ENCODE measurements at regions not wholly inside any gene's neighbourhood (a gene's known extent, or its start where the extent isn't known, plus 50 kb on each side); places are given as distances from the start of the nearest gene placed in this dataset.

GRCh38 chr4:179112441-179113170 lies 1670.4 kb upstream of the AGA start:
- TF ChIP-seq CTCF (IDR thresholded peaks at IDR 0.05; ENCODE audit: insufficient read depth, low read length, poor library complexity, severe bottlenecking), result no peak
- Histone ChIP-seq H3K36me3 (ENCODE audit: control insufficient read depth, insufficient read depth, low read length) (no peaks in the 10 kb centered on the region), H3K27me3 (replicated peaks; ENCODE audit: control insufficient read depth, insufficient read depth, low read length) (no peaks in the 10 kb centered on the region), H3K4me3 (replicated peaks; ENCODE audit: low read depth, low read length) (no peak overlapping the region)
- no peak for DNase-seq (ENCODE audit: extremely low read depth, insufficient read length)

- Histone ChIP-seq H3K36me3 (ENCODE audit: control insufficient read depth, insufficient read depth, low read length) (no peaks in the 10 kb centered on the region), H3K4me3 (replicated peaks; ENCODE audit: low read depth, low read length) (no peak overlapping the region), H3K27me3 (replicated peaks; ENCODE audit: control insufficient read depth, insufficient read depth, low read length) (no peaks in the 10 kb centered on the region)
- no peak for TF ChIP-seq CTCF (IDR thresholded peaks at IDR 0.05; ENCODE audit: insufficient read depth, low read length, poor library complexity, severe bottlenecking)
- no peak for DNase-seq (ENCODE audit: extremely low read depth, insufficient read length)
These were observed 1672.4 kb upstream of the AGA start for GRCh38 chr4:179114615-179115014.

GRCh38 chr4:179116011-179116410 lies 1673.8 kb upstream of the AGA start:
- H3K4me3 ChIP-seq (replicated peaks; ENCODE audit: low read depth, low read length), result no peak overlapping the region
- TF ChIP-seq CTCF (IDR thresholded peaks at IDR 0.05; ENCODE audit: insufficient read depth, low read length, poor library complexity, severe bottlenecking), result no peak
- no peak for DNase-seq (ENCODE audit: extremely low read depth, insufficient read length)
- no peaks in the 10 kb centered on the region for H3K27me3 ChIP-seq (replicated peaks; ENCODE audit: control insufficient read depth, insufficient read depth, low read length)
- H3K36me3 ChIP-seq (ENCODE audit: control insufficient read depth, insufficient read depth, low read length), result no peaks in the 10 kb centered on the region

- Histone ChIP-seq H3K4me3 (replicated peaks; ENCODE audit: low read depth, low read length) (no peak overlapping the region), H3K36me3 (ENCODE audit: control insufficient read depth, insufficient read depth, low read length) (no peaks in the 10 kb centered on the region), H3K27me3 (replicated peaks; ENCODE audit: control insufficient read depth, insufficient read depth, low read length) (no peaks in the 10 kb centered on the region)
- no peak for DNase-seq (ENCODE audit: extremely low read depth, insufficient read length)
- TF ChIP-seq CTCF (IDR thresholded peaks at IDR 0.05; ENCODE audit: insufficient read depth, low read length, poor library complexity, severe bottlenecking), result no peak
These were observed 1674.3 kb upstream of the AGA start for GRCh38 chr4:179116581-179116980.

- Histone ChIP-seq H3K36me3 (ENCODE audit: control insufficient read depth, insufficient read depth, low read length) (no peaks in the 10 kb centered on the region), H3K27me3 (replicated peaks; ENCODE audit: control insufficient read depth, insufficient read depth, low read length) (no peaks in the 10 kb centered on the region), H3K4me3 (replicated peaks; ENCODE audit: low read depth, low read length) (no peak overlapping the region)
- no peak for TF ChIP-seq CTCF (IDR thresholded peaks at IDR 0.05; ENCODE audit: insufficient read depth, low read length, poor library complexity, severe bottlenecking)
- no peak for DNase-seq (ENCODE audit: extremely low read depth, insufficient read length)
These were observed 1680.8 kb upstream of the AGA start for GRCh38 chr4:179123084-179123483.

GRCh38 chr4:179124419-179124818 lies 1682.2 kb upstream of the AGA start:
- Histone ChIP-seq H3K4me3 (replicated peaks; ENCODE audit: low read depth, low read length) (no peak overlapping the region), H3K36me3 (ENCODE audit: control insufficient read depth, insufficient read depth, low read length) (no peaks in the 10 kb centered on the region), H3K27me3 (replicated peaks; ENCODE audit: control insufficient read depth, insufficient read depth, low read length) (no peaks in the 10 kb centered on the region)
- no peak for DNase-seq (ENCODE audit: extremely low read depth, insufficient read length)
- no peak for TF ChIP-seq CTCF (IDR thresholded peaks at IDR 0.05; ENCODE audit: insufficient read depth, low read length, poor library complexity, severe bottlenecking)
